ENCODE measurements at regions not wholly inside any gene's neighbourhood (a gene's known extent, or its start where the extent isn't known, plus 50 kb on each side); places are given as distances from the start of the nearest gene placed in this dataset.

DNA sequence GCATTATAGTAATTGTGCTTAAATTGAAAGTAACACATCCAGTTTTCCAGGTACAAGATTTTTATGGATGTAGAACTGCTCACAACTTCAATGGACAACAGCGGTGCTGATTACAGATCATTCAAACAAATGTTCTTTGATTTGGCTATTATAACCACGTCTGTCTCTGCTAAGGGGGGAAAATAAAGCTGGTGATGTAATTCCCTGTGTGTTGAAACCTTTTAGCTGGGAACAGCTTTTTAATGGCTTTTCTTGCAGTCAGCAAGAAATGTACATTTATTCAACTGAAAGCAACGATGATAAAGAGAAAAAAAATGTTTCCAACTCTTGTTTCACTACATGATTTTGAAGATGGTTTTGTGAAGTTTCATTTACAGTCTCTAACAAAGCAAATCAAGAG lies 431.9 kb upstream of the AGTR1 start:
- H3K9me1 ChIP-seq (ENCODE audit: control insufficient read depth, extremely low read depth, insufficient read depth, low read length), result no peaks in the 10 kb centered on the region
- no peaks in the 10 kb centered on the region for H3K79me2 ChIP-seq (ENCODE audit: control insufficient read depth, insufficient read depth, low read length)
- H2AFZ ChIP-seq (ENCODE audit: control insufficient read depth, low read length), result no peak overlapping the region
- TF ChIP-seq, protein P1, sequence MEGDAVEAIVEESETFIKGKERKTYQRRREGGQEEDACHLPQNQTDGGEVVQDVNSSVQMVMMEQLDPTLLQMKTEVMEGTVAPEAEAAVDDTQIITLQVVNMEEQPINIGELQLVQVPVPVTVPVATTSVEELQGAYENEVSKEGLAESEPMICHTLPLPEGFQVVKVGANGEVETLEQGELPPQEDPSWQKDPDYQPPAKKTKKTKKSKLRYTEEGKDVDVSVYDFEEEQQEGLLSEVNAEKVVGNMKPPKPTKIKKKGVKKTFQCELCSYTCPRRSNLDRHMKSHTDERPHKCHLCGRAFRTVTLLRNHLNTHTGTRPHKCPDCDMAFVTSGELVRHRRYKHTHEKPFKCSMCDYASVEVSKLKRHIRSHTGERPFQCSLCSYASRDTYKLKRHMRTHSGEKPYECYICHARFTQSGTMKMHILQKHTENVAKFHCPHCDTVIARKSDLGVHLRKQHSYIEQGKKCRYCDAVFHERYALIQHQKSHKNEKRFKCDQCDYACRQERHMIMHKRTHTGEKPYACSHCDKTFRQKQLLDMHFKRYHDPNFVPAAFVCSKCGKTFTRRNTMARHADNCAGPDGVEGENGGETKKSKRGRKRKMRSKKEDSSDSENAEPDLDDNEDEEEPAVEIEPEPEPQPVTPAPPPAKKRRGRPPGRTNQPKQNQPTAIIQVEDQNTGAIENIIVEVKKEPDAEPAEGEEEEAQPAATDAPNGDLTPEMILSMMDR (optimal IDR thresholded peaks at IDR 0.05 in 1 of 3, IDR thresholded peaks at IDR 0.05 in 1 of 3, conservative IDR thresholded peaks at IDR 0.05 in 1 of 3; ENCODE audit: extremely low read depth in 1 of 3, insufficient read depth in 2 of 3, low read length in 3 of 3), result no peak
- TF ChIP-seq EZH2 (IDR thresholded peaks at IDR 0.05; ENCODE audit: low read length), result no peak
- H3K36me3 ChIP-seq (ENCODE audit: control insufficient read depth in 2 of 2, extremely low read depth in 1 of 2, insufficient read depth in 2 of 2, low read length in 2 of 2), result no peaks in the 10 kb centered on the region
- FAIRE-seq (no peak), DNase-seq (ENCODE audit: low read depth, low spot score) (no peak)
- dilution Hi-C loops (cut with MboI; ENCODE audit: extremely low pct_ligation_motif_present, low sequenced_read_pairs), result no loop called here
- no peak overlapping the region for H3K4me2 ChIP-seq (ENCODE audit: control insufficient read depth, extremely low read depth, insufficient read depth, low read depth, low read length)
- H3K4me1 ChIP-seq (ENCODE audit: control insufficient read depth, extremely low read depth, insufficient read depth, low read length), result no peaks in the 10 kb centered on the region
- H3K9ac ChIP-seq (ENCODE audit: control insufficient read depth, extremely low read depth, insufficient read depth, low read length), result no peak overlapping the region
- H3K27me3 ChIP-seq (ENCODE audit: control insufficient read depth, extremely low read depth, insufficient read depth, low read length), result no peaks in the 10 kb centered on the region
- no peak overlapping the region for H3K4me3 ChIP-seq (ENCODE audit: control insufficient read depth in 2 of 3, extremely low read depth in 1 of 3, insufficient read depth in 2 of 3, low read depth in 1 of 3, low read length in 3 of 3)
- no peaks in the 10 kb centered on the region for H3K9me3 ChIP-seq (ENCODE audit: control insufficient read depth, low read depth, low read length)
- H3K27ac ChIP-seq (ENCODE audit: control insufficient read depth, insufficient read depth, low read length), result no peak overlapping the region
- H4K20me1 ChIP-seq (ENCODE audit: control insufficient read depth, extremely low read depth, insufficient read depth, low read length), result no peaks in the 10 kb centered on the region

DNA sequence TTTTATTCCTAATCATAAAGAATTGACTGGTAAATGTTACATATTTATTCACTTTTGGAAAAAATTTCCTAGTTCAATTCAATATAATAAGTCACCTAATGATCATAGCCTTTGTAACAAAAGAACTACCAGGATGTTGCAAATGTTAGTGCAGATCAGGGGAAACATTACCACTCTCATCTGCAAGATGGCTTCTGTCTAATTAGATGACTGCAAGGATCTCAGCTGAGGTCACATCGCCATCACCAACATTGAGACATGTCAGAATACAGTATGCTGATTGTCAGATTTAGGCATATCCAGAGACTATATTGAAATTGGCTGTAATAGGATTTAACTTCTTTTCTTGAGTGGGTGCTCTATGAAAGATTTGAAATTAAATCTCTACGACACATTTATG lies 431.4 kb upstream of the AGTR1 start:
- DNase-seq (ENCODE audit: low read depth, low spot score), result no peak
- no peaks in the 10 kb centered on the region for H3K27me3 ChIP-seq (ENCODE audit: control insufficient read depth, extremely low read depth, insufficient read depth, low read length)
- no peaks in the 10 kb centered on the region for H3K4me1 ChIP-seq (ENCODE audit: control insufficient read depth, extremely low read depth, insufficient read depth, low read length)
- H3K4me2 ChIP-seq (ENCODE audit: control insufficient read depth, extremely low read depth, insufficient read depth, low read depth, low read length), result no peak overlapping the region
- no peaks in the 10 kb centered on the region for H4K20me1 ChIP-seq (ENCODE audit: control insufficient read depth, extremely low read depth, insufficient read depth, low read length)
- no peak overlapping the region for H3K9ac ChIP-seq (ENCODE audit: control insufficient read depth, extremely low read depth, insufficient read depth, low read length)
- no peak overlapping the region for H3K4me3 ChIP-seq (ENCODE audit: control insufficient read depth in 2 of 3, extremely low read depth in 1 of 3, insufficient read depth in 2 of 3, low read depth in 1 of 3, low read length in 3 of 3)
- H3K79me2 ChIP-seq (ENCODE audit: control insufficient read depth, insufficient read depth, low read length), result no peaks in the 10 kb centered on the region
- dilution Hi-C loops (cut with MboI; ENCODE audit: extremely low pct_ligation_motif_present, low sequenced_read_pairs), result no loop called here
- no peaks in the 10 kb centered on the region for H3K36me3 ChIP-seq (ENCODE audit: control insufficient read depth in 2 of 2, extremely low read depth in 1 of 2, insufficient read depth in 2 of 2, low read length in 2 of 2)
- H3K27ac ChIP-seq (ENCODE audit: control insufficient read depth, insufficient read depth, low read length), result no peak overlapping the region
- FAIRE-seq, result no peak
- H2AFZ ChIP-seq (ENCODE audit: control insufficient read depth, low read length), result no peak overlapping the region
- no peaks in the 10 kb centered on the region for H3K9me1 ChIP-seq (ENCODE audit: control insufficient read depth, extremely low read depth, insufficient read depth, low read length)
- no peaks in the 10 kb centered on the region for H3K9me3 ChIP-seq (ENCODE audit: control insufficient read depth, low read depth, low read length)
- TF ChIP-seq EZH2 (IDR thresholded peaks at IDR 0.05; ENCODE audit: low read length), result no peak
- TF ChIP-seq, protein P1 (optimal IDR thresholded peaks at IDR 0.05 in 1 of 3, IDR thresholded peaks at IDR 0.05 in 1 of 3, conservative IDR thresholded peaks at IDR 0.05 in 1 of 3; ENCODE audit: extremely low read depth in 1 of 3, insufficient read depth in 2 of 3, low read length in 3 of 3), result no peak

Measured in keratinocyte (primary cell).